Epithelial cell of esophagus (primary cell): ENCODE measurements at regions not wholly inside any gene's neighbourhood (a gene's known extent, or its start where the extent isn't known, plus 50 kb on each side); places are given as distances from the start of the nearest gene placed in this dataset.
"Not testable (repeated sequence)": the region's sequence is repeated elsewhere in the genome, so short reads cannot be mapped to it uniquely, and the experiment has no call there.

ENCODE experiments used
- DNase-seq: peaks from one replicate; pipeline ENCODE4 v3.0.0; 2010; ENCODE audit warnings: low read depth
- H3K4me3 ChIP-seq: 2 replicates; pipeline ENCODE4 v1.5.1; 2011; ENCODE audit warnings: mild to moderate bottlenecking, low read length, control low read depth
- CTCF ChIP-seq: IDR thresholded peaks from 2 replicates; pipeline ENCODE4 v1.5.1; 2011; ENCODE audit warnings: low read depth, mild to moderate bottlenecking, low read length, control low read depth, inconsistent platforms; ENCODE audit not compliant: insufficient read depth; ENCODE audit errors: missing control alignments

GRCh38 chrX:3940000-3940610 lies 226.7 kb upstream of the PRKX start:
- TF ChIP-seq CTCF, result peak; percentile 28
- DNase-seq, result peak; percentile 4
- no peak overlapping the region for H3K4me3 ChIP-seq

DNA sequence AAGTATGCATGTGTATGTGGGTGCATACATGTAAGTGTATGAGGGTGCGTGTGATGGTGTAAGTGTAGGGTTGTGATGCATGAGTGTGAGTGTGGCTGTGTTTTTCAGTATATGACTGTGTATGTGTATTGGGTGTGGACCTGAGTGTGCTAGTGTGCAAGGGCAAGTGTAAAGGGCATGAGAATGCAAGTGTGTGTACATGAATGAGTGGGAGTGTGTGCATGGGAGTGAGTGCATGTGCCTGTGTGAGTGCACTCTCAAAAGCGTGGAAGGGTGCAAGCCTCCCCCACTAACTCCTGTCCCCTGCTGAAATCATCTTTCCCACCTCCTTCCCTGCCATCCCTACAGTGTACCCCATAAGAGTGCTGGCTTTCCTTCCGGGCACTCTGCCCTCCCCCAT lies 225.1 kb upstream of the PRKX start:
- no peak for TF ChIP-seq CTCF
- DNase-seq, result no peak

GRCh38 chrX:3935196-3935595 lies 221.7 kb upstream of the PRKX start:
- H3K4me3 ChIP-seq, DNase-seq: not testable (repeated sequence)

More for the DNA sequence above, 225.1 kb upstream of the PRKX start:
- no peak overlapping the region for H3K4me3 ChIP-seq

DNA sequence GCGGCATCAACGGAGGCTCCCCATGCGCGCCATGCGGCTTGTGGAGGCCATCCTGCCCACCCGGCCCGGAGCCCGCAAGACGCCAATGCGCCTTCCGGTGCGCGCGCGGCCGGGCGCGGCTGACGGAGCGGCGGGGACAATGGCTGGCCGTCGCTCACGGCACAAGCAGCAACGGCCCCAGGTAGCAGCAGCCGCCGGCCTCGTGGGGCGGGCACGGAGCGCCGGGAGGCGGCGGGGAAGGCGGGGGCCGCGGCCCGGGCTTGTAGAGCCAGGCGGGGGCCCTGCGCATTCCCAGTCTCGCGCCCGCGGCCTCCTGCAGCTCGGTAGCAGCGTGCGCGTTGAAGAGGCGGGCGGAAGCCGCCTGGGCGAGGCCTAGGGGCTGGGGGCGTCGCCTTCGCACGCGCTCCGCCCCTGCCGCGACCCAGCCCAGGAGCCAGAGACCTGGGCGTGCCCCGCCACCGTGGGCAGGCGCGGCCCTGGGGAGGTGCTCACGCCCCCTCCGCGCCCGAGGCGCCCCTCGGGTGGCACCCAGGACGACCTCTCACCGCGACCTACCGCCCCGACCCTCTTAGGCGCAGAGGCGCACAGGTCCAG lies 207.1 kb upstream of the PRKX start:
- H3K4me3 ChIP-seq, DNase-seq: not testable (repeated sequence)

DNA sequence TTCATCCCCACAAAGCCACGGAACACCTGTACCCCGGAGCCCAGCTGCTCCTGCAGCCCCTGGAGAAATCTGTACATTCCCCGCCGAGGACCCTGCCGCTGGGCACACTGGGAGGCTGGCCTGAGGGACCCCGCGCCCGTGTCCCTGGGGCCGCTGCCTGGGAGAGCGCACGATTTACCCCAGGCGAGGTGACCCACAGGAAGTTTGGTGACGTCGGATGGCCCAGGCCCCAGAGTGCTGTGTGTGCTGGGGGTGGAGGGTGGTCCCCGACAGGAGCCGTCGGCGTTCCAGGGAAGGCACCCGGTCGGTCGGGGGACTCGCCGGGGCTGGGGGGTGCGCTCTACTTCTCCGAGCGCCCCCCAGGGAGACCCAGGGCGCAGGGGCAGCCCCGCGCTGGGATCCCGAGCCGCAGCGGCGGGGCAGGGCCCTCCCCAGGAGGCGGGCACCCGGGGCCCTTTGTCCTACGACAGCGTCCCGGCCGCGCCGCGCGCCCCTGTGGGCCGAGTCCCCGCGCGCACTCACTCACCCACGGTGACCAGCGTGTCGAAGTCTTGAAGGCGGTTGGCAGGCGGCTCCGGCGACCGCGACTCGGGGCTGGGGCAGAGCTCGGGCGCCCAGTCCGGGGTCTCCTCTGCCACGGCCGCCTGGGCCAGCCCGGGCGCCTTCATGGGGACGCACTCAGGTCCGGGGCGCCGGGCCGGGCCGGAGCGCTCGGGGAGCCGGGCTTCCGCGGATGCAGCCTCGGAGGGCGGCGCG lies 206.4 kb upstream of the PRKX start:
- H3K4me3 ChIP-seq, DNase-seq: not testable (repeated sequence)

- not testable (repeated sequence) for DNase-seq, H3K4me3 ChIP-seq
Measured at GRCh38 chrX:3914813-3915212, 201.4 kb upstream of the PRKX start.

DNA sequence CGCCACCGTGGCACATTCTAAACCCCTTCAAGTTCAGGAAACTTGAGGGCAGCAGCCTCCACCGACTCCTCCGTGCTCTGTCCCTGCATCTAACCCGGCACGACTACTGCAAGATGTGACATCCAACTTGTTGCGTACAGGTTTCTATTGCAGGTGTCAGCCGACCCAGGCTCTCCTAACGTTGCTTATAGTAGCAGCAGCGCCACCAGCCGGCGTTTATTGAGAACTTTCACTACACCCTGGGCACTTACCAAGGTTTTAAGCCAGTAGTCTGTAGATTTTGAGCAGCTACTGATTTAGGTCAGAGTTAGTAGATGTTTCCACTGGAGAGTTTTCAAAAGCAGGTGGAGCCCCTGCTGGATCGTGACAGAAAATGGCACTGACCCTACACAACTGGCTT lies 200.6 kb upstream of the PRKX start:
- H3K4me3 ChIP-seq, DNase-seq: not testable (repeated sequence)

- not testable (repeated sequence) for H3K4me3 ChIP-seq, DNase-seq
Measured at GRCh38 chrX:3911012-3911411, 197.6 kb upstream of the PRKX start.

GRCh38 chrX:3910611-3911010 lies 197.2 kb upstream of the PRKX start:
- DNase-seq, H3K4me3 ChIP-seq: not testable (repeated sequence)

GRCh38 chrX:3905522-3906258 lies 192.2 kb upstream of the PRKX start:
- not testable (repeated sequence) for H3K4me3 ChIP-seq, DNase-seq

DNA sequence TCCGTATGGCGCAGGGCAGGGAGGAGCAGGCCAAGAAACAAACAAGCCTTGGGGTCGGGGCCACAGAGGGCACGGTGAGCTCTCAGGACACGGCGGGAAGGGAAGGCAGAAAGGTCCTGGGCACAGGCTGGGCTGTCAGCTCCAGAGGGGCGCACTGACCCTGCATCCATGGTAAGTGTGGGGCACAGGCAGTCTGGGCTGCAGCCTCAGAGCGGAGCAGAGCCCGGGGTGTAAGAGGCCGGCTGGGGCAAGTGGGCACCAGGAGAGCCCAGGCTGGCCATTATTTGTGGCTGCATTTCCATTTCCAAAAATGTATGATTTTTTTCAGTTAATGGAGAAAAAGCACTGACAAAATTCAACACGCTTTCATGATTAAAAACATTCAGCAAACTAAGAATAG lies 188.8 kb upstream of the PRKX start:
- not testable (repeated sequence) for H3K4me3 ChIP-seq, DNase-seq

- H3K4me3 ChIP-seq, DNase-seq: not testable (repeated sequence)
Measured at GRCh38 chrX:3896755-3897154, 183.3 kb upstream of the PRKX start.

DNA sequence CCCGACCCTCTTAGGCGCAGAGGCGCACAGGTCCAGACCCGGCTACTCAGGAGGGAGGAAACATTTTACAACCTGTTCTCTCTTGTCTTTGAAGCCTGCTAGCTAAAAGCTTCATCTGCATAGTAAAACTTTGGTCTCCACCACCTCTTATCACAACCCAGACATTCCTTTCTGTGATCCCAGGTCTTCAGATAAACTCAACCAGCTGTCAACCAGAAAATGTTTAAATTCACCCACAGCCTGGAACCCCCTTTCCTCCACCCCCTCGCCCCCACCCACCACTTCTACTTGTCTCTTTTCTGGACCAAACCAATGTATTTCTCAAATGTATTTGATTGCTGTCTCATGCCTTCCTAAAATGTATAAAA lies 169.1 kb upstream of the PRKX start:
- not testable (repeated sequence) for H3K4me3 ChIP-seq, DNase-seq

DNA sequence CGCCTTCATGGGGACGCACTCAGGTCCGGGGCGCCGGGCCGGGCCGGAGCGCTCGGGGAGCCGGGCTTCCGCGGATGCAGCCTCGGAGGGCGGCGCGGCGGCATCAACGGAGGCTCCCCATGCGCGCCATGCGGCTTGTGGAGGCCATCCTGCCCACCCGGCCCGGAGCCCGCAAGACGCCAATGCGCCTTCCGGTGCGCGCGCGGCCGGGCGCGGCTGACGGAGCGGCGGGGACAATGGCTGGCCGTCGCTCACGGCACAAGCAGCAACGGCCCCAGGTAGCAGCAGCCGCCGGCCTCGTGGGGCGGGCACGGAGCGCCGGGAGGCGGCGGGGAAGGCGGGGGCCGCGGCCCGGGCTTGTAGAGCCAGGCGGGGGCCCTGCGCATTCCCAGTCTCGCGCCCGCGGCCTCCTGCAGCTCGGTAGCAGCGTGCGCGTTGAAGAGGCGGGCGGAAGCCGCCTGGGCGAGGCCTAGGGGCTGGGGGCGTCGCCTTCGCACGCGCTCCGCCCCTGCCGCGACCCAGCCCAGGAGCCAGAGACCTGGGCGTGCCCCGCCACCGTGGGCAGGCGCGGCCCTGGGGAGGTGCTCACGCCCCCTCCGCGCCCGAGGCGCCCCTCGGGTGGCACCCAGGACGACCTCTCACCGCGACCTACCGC lies 168.6 kb upstream of the PRKX start:
- DNase-seq, H3K4me3 ChIP-seq: not testable (repeated sequence)

GRCh38 chrX:3881255-3881895 lies 167.9 kb upstream of the PRKX start:
- DNase-seq, H3K4me3 ChIP-seq: not testable (repeated sequence)

GRCh38 chrX:3876393-3876792 lies 162.9 kb upstream of the PRKX start:
- not testable (repeated sequence) for DNase-seq, H3K4me3 ChIP-seq
